ENCODE measurements at regions not wholly inside any gene's neighbourhood (a gene's known extent, or its start where the extent isn't known, plus 50 kb on each side); places are given as distances from the start of the nearest gene placed in this dataset.

- Mint-ChIP-seq H3K9me3 (peaks cover 18% of the 10 kb centered on the region), H3K4me1 (peaks cover 35% of the 10 kb centered on the region), H3K27me3 (ENCODE audit: insufficient read depth, low read depth, poor library complexity) (peaks cover 5% of the 10 kb centered on the region), H3K27ac (peak overlapping the region; percentile 68; the same call in 1 of the 2 replicates), H3K4me3 (no peak overlapping the region), H3K36me3 (ENCODE audit: low read depth) (peaks cover 19% of the 10 kb centered on the region; the same call in 2 of the 3 replicates)
- DNase-seq (ENCODE audit: low spot score): peak; percentile 81
- H3K36me3 ChIP-seq (ENCODE audit: insufficient read depth): 0 out of 2 replicates have a peak, but pooled peaks cover 4% of the 10 kb centered on the region
- H3K27me3 ChIP-seq (ENCODE audit: insufficient read depth): no peaks in the 10 kb centered on the region
- no peak overlapping the region for H3K27ac ChIP-seq (ENCODE audit: low read depth)
- peak; percentile 99 for ATAC-seq
- H3K4me3 ChIP-seq: no peak overlapping the region
- peaks cover 28% of the 10 kb centered on the region for H3K4me1 ChIP-seq (ENCODE audit: insufficient read depth)
- no peaks in the 10 kb centered on the region for H3F3A ChIP-seq (replicated peaks; ENCODE audit: low read depth)
- no peaks in the 10 kb centered on the region for H3K79me2 ChIP-seq (replicated peaks; ENCODE audit: insufficient read depth)
- H3K9me2 ChIP-seq (ENCODE audit: insufficient read depth): peaks cover 24% of the 10 kb centered on the region
- H4K20me1 ChIP-seq (replicated peaks; ENCODE audit: insufficient read depth): no peaks in the 10 kb centered on the region
- 0 out of 2 replicates have a peak overlapping the region, but pooled peaks have one; percentile 12 for H2AFZ ChIP-seq
- TF ChIP-seq, protein P1, sequence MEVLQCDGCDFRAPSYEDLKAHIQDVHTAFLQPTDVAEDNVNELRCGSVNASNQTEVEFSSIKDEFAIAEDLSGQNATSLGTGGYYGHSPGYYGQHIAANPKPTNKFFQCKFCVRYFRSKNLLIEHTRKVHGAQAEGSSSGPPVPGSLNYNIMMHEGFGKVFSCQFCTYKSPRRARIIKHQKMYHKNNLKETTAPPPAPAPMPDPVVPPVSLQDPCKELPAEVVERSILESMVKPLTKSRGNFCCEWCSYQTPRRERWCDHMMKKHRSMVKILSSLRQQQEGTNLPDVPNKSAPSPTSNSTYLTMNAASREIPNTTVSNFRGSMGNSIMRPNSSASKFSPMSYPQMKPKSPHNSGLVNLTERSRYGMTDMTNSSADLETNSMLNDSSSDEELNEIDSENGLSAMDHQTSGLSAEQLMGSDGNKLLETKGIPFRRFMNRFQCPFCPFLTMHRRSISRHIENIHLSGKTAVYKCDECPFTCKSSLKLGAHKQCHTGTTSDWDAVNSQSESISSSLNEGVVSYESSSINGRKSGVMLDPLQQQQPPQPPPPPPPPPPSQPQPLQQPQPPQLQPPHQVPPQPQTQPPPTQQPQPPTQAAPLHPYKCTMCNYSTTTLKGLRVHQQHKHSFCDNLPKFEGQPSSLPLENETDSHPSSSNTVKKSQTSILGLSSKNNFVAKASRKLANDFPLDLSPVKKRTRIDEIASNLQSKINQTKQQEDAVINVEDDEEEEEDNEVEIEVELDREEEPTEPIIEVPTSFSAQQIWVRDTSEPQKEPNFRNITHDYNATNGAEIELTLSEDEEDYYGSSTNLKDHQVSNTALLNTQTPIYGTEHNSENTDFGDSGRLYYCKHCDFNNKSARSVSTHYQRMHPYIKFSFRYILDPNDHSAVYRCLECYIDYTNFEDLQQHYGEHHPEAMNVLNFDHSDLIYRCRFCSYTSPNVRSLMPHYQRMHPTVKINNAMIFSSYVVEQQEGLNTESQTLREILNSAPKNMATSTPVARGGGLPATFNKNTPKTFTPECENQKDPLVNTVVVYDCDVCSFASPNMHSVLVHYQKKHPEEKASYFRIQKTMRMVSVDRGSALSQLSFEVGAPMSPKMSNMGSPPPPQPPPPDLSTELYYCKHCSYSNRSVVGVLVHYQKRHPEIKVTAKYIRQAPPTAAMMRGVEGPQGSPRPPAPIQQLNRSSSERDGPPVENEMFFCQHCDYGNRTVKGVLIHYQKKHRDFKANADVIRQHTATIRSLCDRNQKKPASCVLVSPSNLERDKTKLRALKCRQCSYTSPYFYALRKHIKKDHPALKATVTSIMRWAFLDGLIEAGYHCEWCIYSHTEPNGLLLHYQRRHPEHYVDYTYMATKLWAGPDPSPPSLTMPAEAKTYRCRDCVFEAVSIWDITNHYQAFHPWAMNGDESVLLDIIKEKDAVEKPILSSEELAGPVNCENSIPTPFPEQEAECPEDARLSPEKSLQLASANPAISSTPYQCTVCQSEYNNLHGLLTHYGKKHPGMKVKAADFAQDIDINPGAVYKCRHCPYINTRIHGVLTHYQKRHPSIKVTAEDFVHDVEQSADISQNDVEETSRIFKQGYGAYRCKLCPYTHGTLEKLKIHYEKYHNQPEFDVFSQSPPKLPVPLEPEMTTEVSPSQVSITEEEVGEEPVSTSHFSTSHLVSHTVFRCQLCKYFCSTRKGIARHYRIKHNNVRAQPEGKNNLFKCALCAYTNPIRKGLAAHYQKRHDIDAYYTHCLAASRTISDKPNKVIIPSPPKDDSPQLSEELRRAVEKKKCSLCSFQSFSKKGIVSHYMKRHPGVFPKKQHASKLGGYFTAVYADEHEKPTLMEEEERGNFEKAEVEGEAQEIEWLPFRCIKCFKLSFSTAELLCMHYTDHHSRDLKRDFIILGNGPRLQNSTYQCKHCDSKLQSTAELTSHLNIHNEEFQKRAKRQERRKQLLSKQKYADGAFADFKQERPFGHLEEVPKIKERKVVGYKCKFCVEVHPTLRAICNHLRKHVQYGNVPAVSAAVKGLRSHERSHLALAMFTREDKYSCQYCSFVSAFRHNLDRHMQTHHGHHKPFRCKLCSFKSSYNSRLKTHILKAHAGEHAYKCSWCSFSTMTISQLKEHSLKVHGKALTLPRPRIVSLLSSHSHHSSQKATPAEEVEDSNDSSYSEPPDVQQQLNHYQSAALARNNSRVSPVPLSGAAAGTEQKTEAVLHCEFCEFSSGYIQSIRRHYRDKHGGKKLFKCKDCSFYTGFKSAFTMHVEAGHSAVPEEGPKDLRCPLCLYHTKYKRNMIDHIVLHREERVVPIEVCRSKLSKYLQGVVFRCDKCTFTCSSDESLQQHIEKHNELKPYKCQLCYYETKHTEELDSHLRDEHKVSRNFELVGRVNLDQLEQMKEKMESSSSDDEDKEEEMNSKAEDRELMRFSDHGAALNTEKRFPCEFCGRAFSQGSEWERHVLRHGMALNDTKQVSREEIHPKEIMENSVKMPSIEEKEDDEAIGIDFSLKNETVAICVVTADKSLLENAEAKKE (CRISPR knock-in tag; IDR thresholded peaks at IDR 0.05): no peak; the same call in 1 of the 2 replicates
- TF ChIP-seq ZNF114 (CRISPR knock-in tag; IDR thresholded peaks at IDR 0.05) (0 out of 2 replicates have a peak, but pooled peaks have one; percentile 41), EZH2phosphoT487 (IDR thresholded peaks at IDR 0.05; ENCODE audit: unreplicated experiment) (no peak), JUNB (IDR thresholded peaks at IDR 0.05; ENCODE audit: unreplicated experiment) (no peak), ZNF331 (CRISPR knock-in tag; IDR thresholded peaks at IDR 0.05; ENCODE audit: low read depth) (no peak), NANOG (IDR thresholded peaks at IDR 0.05; ENCODE audit: borderline replicate concordance) (no peak), EZH2 (IDR thresholded peaks at IDR 0.05; ENCODE audit: low read depth, unreplicated experiment) (no peak), CREB1 (CRISPR knock-in tag; IDR thresholded peaks at IDR 0.05; ENCODE audit: low read depth) (no peak)
- H3K4me2 ChIP-seq: no peak overlapping the region
Measured at GRCh38 chr6:15960740-15961634, 167.9 kb upstream of the MYLIP start.
